ENCODE measurements at regions not wholly inside any gene's neighbourhood (a gene's known extent, or its start where the extent isn't known, plus 50 kb on each side); places are given as distances from the start of the nearest gene placed in this dataset.

- no peak overlapping the region for H3K4me3 Mint-ChIP-seq (ENCODE audit: unreplicated experiment)
- H2AFZ ChIP-seq (ENCODE audit: low read depth, low read length): no peak overlapping the region
- H3K27ac Mint-ChIP-seq (ENCODE audit: unreplicated experiment): no peak overlapping the region
- no peak overlapping the region for H3K27ac ChIP-seq (ENCODE audit: low read depth, low read length)
- H3K4me1 ChIP-seq (ENCODE audit: insufficient read depth, low read length): no peaks in the 10 kb centered on the region
- H3K27me3 Mint-ChIP-seq (ENCODE audit: low read depth, unreplicated experiment): no peaks in the 10 kb centered on the region
- FAIRE-seq: no peak
- H3K9me3 ChIP-seq (ENCODE audit: insufficient read depth, low read depth, low read length): no peaks in the 10 kb centered on the region
- no peak for DNase-seq (ENCODE audit: low read depth)
- TF ChIP-seq CTCF (IDR thresholded peaks at IDR 0.05; ENCODE audit: insufficient read depth, low read depth, low read length) (no peak), EZH2 (IDR thresholded peaks at IDR 0.05; ENCODE audit: insufficient read depth, low read length) (no peak)
- no peaks in the 10 kb centered on the region for H3K79me2 ChIP-seq (ENCODE audit: insufficient read depth, low read length)
- no peaks in the 10 kb centered on the region for H3K4me1 Mint-ChIP-seq (ENCODE audit: low read depth, unreplicated experiment)
- no peak overlapping the region for H3K4me3 ChIP-seq (ENCODE audit: insufficient read depth, low read depth, low read length)
- no peaks in the 10 kb centered on the region for H3K9me3 Mint-ChIP-seq (ENCODE audit: unreplicated experiment)
- no peak overlapping the region for H3K9ac ChIP-seq (ENCODE audit: low read length)
- no peaks in the 10 kb centered on the region for H3K36me3 ChIP-seq (ENCODE audit: insufficient read depth, low read length)
- no peaks in the 10 kb centered on the region for H4K20me1 ChIP-seq (ENCODE audit: insufficient read depth, low read length)
- H3K36me3 Mint-ChIP-seq (ENCODE audit: low read depth, unreplicated experiment): no peaks in the 10 kb centered on the region
- H3K4me2 ChIP-seq (ENCODE audit: low read length): no peak overlapping the region
- H3K27me3 ChIP-seq (ENCODE audit: insufficient read depth, low read length): no peaks in the 10 kb centered on the region
Observed at GRCh38 chr2:62398356-62398755, 107.6 kb downstream of the TMEM17 start.

GRCh38 chr2:62396880-62397279 lies 109.1 kb downstream of the TMEM17 start:
- Histone ChIP-seq H3K27me3 (ENCODE audit: insufficient read depth, low read length) (no peaks in the 10 kb centered on the region), H3K27ac (ENCODE audit: low read depth, low read length) (no peak overlapping the region), H4K20me1 (ENCODE audit: insufficient read depth, low read length) (no peaks in the 10 kb centered on the region), H3K4me2 (ENCODE audit: low read length) (no peak overlapping the region), H3K9me3 (ENCODE audit: insufficient read depth, low read depth, low read length) (no peaks in the 10 kb centered on the region), H3K4me3 (ENCODE audit: insufficient read depth, low read depth, low read length) (no peak overlapping the region), H3K36me3 (ENCODE audit: insufficient read depth, low read length) (no peaks in the 10 kb centered on the region), H2AFZ (ENCODE audit: low read depth, low read length) (no peak overlapping the region), H3K79me2 (ENCODE audit: insufficient read depth, low read length) (no peaks in the 10 kb centered on the region), H3K4me1 (ENCODE audit: insufficient read depth, low read length) (no peaks in the 10 kb centered on the region), H3K9ac (ENCODE audit: low read length) (no peak overlapping the region)
- no peaks in the 10 kb centered on the region for H3K4me1 Mint-ChIP-seq (ENCODE audit: low read depth, unreplicated experiment)
- no peaks in the 10 kb centered on the region for H3K36me3 Mint-ChIP-seq (ENCODE audit: low read depth, unreplicated experiment)
- DNase-seq (ENCODE audit: low read depth): no peak
- no peaks in the 10 kb centered on the region for H3K27me3 Mint-ChIP-seq (ENCODE audit: low read depth, unreplicated experiment)
- no peak for FAIRE-seq
- no peak overlapping the region for H3K4me3 Mint-ChIP-seq (ENCODE audit: unreplicated experiment)
- TF ChIP-seq CTCF (IDR thresholded peaks at IDR 0.05; ENCODE audit: insufficient read depth, low read depth, low read length) (no peak), EZH2 (IDR thresholded peaks at IDR 0.05; ENCODE audit: insufficient read depth, low read length) (no peak)
- no peaks in the 10 kb centered on the region for H3K9me3 Mint-ChIP-seq (ENCODE audit: unreplicated experiment)
- no peak overlapping the region for H3K27ac Mint-ChIP-seq (ENCODE audit: unreplicated experiment)

- no peak overlapping the region for H2AFZ ChIP-seq (ENCODE audit: low read depth, low read length)
- DNase-seq (ENCODE audit: low read depth) (no peak), FAIRE-seq (no peak)
- no peak overlapping the region for H3K27ac ChIP-seq (ENCODE audit: low read depth, low read length)
- no peaks in the 10 kb centered on the region for H3K36me3 ChIP-seq (ENCODE audit: insufficient read depth, low read length)
- Mint-ChIP-seq H3K27me3 (ENCODE audit: low read depth, unreplicated experiment) (no peaks in the 10 kb centered on the region), H3K9me3 (ENCODE audit: unreplicated experiment) (no peaks in the 10 kb centered on the region), H3K36me3 (ENCODE audit: low read depth, unreplicated experiment) (no peaks in the 10 kb centered on the region), H3K27ac (ENCODE audit: unreplicated experiment) (no peak overlapping the region), H3K4me1 (ENCODE audit: low read depth, unreplicated experiment) (no peaks in the 10 kb centered on the region), H3K4me3 (ENCODE audit: unreplicated experiment) (no peak overlapping the region)
- H3K79me2 ChIP-seq (ENCODE audit: insufficient read depth, low read length): no peaks in the 10 kb centered on the region
- H3K4me2 ChIP-seq (ENCODE audit: low read length): no peak overlapping the region
- H3K4me1 ChIP-seq (ENCODE audit: insufficient read depth, low read length): no peaks in the 10 kb centered on the region
- H4K20me1 ChIP-seq (ENCODE audit: insufficient read depth, low read length): no peaks in the 10 kb centered on the region
- no peaks in the 10 kb centered on the region for H3K27me3 ChIP-seq (ENCODE audit: insufficient read depth, low read length)
- H3K9ac ChIP-seq (ENCODE audit: low read length): no peak overlapping the region
- no peaks in the 10 kb centered on the region for H3K9me3 ChIP-seq (ENCODE audit: insufficient read depth, low read depth, low read length)
- TF ChIP-seq CTCF (IDR thresholded peaks at IDR 0.05; ENCODE audit: insufficient read depth, low read depth, low read length) (no peak), EZH2 (IDR thresholded peaks at IDR 0.05; ENCODE audit: insufficient read depth, low read length) (no peak)
- no peak overlapping the region for H3K4me3 ChIP-seq (ENCODE audit: insufficient read depth, low read depth, low read length)
Observed at GRCh38 chr2:62393293-62393692, 112.7 kb downstream of the TMEM17 start.
